Adrenal gland (tissue), 5 donors: ENCODE measurements at regions not wholly inside any gene's neighbourhood (a gene's known extent, or its start where the extent isn't known, plus 50 kb on each side); places are given as distances from the start of the nearest gene placed in this dataset.

Source experiments
- POLR2A ChIP-seq, 2 donors: fragments of 450-650 bp; IDR thresholded peaks; one replicate each; pipeline ENCODE4 v1.6.1; 2017; ENCODE audit warnings: antibody characterized with exemption in 2 of 2, mild to moderate bottlenecking in 2 of 2, moderate library complexity in 1 of 2
- TF ChIP-seq, protein P1 (sequence below), 6 experiments: fragments of 450-650 bp in 4 of 6; fragments of 200-600 bp in 2 of 6; sonication (generic) in 1 of 6; IDR thresholded peaks; 1 replicate in 5 of 6; 2 replicates in 1 of 6; pipeline versions ENCODE4 v1.5.1 to v1.8.0; 2016 to 2021; ENCODE audit warnings: antibody characterized with exemption in 6 of 6, mild to moderate bottlenecking in 2 of 6, moderate library complexity in 1 of 6
- donor health status: DM: no; HTN: no; CAD: no.

DNA sequence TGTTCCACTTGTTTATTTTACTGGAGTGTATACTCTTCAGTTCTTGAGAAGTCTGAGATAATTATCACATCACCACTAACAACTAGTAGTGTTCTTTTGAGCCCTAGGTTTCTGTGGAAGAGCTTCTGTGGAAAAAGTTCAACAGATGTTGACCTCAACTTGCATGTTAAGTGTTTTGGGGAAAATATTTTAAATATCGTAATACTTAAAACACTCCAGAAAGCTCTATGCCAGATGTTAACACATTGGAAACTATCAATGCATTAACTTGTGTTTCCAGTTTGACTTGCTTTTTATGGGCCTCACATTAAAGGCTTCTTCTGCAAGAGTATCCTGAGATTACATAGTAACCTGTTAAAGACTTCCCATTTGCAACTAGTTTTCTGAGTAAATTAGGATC, 173.1 kb downstream of the DUSP6 start:
- TF ChIP-seq, protein P1, sequence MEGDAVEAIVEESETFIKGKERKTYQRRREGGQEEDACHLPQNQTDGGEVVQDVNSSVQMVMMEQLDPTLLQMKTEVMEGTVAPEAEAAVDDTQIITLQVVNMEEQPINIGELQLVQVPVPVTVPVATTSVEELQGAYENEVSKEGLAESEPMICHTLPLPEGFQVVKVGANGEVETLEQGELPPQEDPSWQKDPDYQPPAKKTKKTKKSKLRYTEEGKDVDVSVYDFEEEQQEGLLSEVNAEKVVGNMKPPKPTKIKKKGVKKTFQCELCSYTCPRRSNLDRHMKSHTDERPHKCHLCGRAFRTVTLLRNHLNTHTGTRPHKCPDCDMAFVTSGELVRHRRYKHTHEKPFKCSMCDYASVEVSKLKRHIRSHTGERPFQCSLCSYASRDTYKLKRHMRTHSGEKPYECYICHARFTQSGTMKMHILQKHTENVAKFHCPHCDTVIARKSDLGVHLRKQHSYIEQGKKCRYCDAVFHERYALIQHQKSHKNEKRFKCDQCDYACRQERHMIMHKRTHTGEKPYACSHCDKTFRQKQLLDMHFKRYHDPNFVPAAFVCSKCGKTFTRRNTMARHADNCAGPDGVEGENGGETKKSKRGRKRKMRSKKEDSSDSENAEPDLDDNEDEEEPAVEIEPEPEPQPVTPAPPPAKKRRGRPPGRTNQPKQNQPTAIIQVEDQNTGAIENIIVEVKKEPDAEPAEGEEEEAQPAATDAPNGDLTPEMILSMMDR (IDR thresholded peaks at IDR 0.05), result no peak
- no peak for TF ChIP-seq POLR2A (IDR thresholded peaks at IDR 0.05)
